ENCODE measurements at regions not wholly inside any gene's neighbourhood (a gene's known extent, or its start where the extent isn't known, plus 50 kb on each side); places are given as distances from the start of the nearest gene placed in this dataset.
A peak's percentile ranks its signal among the peaks of the same experiment; 100 is the strongest.

- no peaks in the 10 kb centered on the region for H4K20me1 ChIP-seq (ENCODE audit: insufficient read depth, low read length)
- no peaks in the 10 kb centered on the region for H3K79me2 ChIP-seq (ENCODE audit: insufficient read depth, low read depth, low read length)
- H3K27ac ChIP-seq (ENCODE audit: low read depth, low read length, poor library complexity, severe bottlenecking): no peak overlapping the region
- no TSS peak for BruUV-seq (replicated peaks)
- TF ChIP-seq EZH2phosphoT487 (IDR thresholded peaks at IDR 0.05; ENCODE audit: borderline replicate concordance, low read depth, low read length) (no peak), CTCF (conservative IDR thresholded peaks at IDR 0.05; ENCODE audit: low read length) (no peak)
- H3K9me2 ChIP-seq (ENCODE audit: insufficient read depth, low read length): no peaks in the 10 kb centered on the region
- no peak for DNase-seq (ENCODE audit: low spot score)
- peak overlapping the region; percentile 62; the same call in 1 of the 2 replicates for H2AFZ ChIP-seq (ENCODE audit: low read length)
- peaks cover 21% of the 10 kb centered on the region for H3K4me1 ChIP-seq (ENCODE audit: insufficient read depth, low read length, poor library complexity, severe bottlenecking)
- H3K9me3 ChIP-seq (ENCODE audit: low read length): no peaks in the 10 kb centered on the region
- H3K36me3 ChIP-seq (ENCODE audit: insufficient read depth, low read length): no peaks in the 10 kb centered on the region
- intact Hi-C loops (cut with micrococcal nuclease; ENCODE audit: unreplicated experiment): no loop called here
- H3K4me3 ChIP-seq (ENCODE audit: low read depth, low read length, poor library complexity, severe bottlenecking): no peak overlapping the region
- ChIA-PET POLR2A (interaction anchor here (0.8 kb wide), 1 partner anchor 110 kb away, joined by 6 read pairs; no protein-coding TSS in a partner anchor), CTCF (ENCODE audit: unreplicated experiment) (no interaction called here)
- H3K4me2 ChIP-seq (ENCODE audit: low read length): peak overlapping the region; percentile 32; the same call in 1 of the 2 replicates
Observed at GRCh38 chr10:124251317-124252065, 158.1 kb upstream of the CHST15 start.

GRCh38 chr10:124250506-124250905 lies 157.1 kb upstream of the CHST15 start:
- intact Hi-C loops (cut with micrococcal nuclease; ENCODE audit: unreplicated experiment): no loop called here

More at GRCh38 chr10:124250506-124250905, 157.1 kb upstream of the CHST15 start:
- ChIA-PET POLR2A (interaction anchor here (0.6 kb wide), 1 partner anchor 1021 kb away, joined by 3 read pairs; no protein-coding TSS in a partner anchor), CTCF (ENCODE audit: unreplicated experiment) (no interaction called here)
- no peaks in the 10 kb centered on the region for H3K9me3 ChIP-seq (ENCODE audit: low read length)
- no peaks in the 10 kb centered on the region for H3K9me2 ChIP-seq (ENCODE audit: insufficient read depth, low read length)
- BruUV-seq (replicated peaks): no TSS peak
- no peaks in the 10 kb centered on the region for H3K79me2 ChIP-seq (ENCODE audit: insufficient read depth, low read depth, low read length)
- H3K4me2 ChIP-seq (ENCODE audit: low read length): no peak overlapping the region
- no peaks in the 10 kb centered on the region for H4K20me1 ChIP-seq (ENCODE audit: insufficient read depth, low read length)
- TF ChIP-seq EZH2phosphoT487 (IDR thresholded peaks at IDR 0.05; ENCODE audit: borderline replicate concordance, low read depth, low read length) (no peak), CTCF (conservative IDR thresholded peaks at IDR 0.05; ENCODE audit: low read length) (no peak)
- H3K4me1 ChIP-seq (ENCODE audit: insufficient read depth, low read length, poor library complexity, severe bottlenecking): peaks cover 21% of the 10 kb centered on the region
- no peak overlapping the region for H3K27ac ChIP-seq (ENCODE audit: low read depth, low read length, poor library complexity, severe bottlenecking)
- H3K4me3 ChIP-seq (ENCODE audit: low read depth, low read length, poor library complexity, severe bottlenecking): no peak overlapping the region
- 0 out of 2 replicates have a peak overlapping the region, but pooled peaks have one; percentile 62 for H2AFZ ChIP-seq (ENCODE audit: low read length)
- DNase-seq (ENCODE audit: low spot score): no peak
- H3K36me3 ChIP-seq (ENCODE audit: insufficient read depth, low read length): no peaks in the 10 kb centered on the region
